GM20431 (cell line): ENCODE measurements at regions not wholly inside any gene's neighbourhood (a gene's known extent, or its start where the extent isn't known, plus 50 kb on each side); places are given as distances from the start of the nearest gene placed in this dataset.
"Not testable (repeated sequence)": the region's sequence is repeated elsewhere in the genome, so short reads cannot be mapped to it uniquely, and the experiment has no call there.

Experiments
- in situ Hi-C: fragments of 300-500 bp; cut with MseI, MboI; formaldehyde crosslinking; loops from one replicate; pipeline ENCODE4 v1.15.0; 2020; ENCODE audit warnings: low sequenced_read_pairs; ENCODE audit not compliant: unreplicated experiment

- in situ Hi-C loops: no loop called here
These were observed 313.3 kb upstream of the SFSWAP start for GRCh38 chr12:131397493-131398181.

- in situ Hi-C loops: no loop called here
These were observed 311.9 kb upstream of the SFSWAP start for GRCh38 chr12:131399000-131399399.

GRCh38 chr12:131400668-131401294 lies 310.1 kb upstream of the SFSWAP start:
- in situ Hi-C loops: not testable (repeated sequence)

- in situ Hi-C loops: not testable (repeated sequence)
These were observed 308.8 kb upstream of the SFSWAP start for GRCh38 chr12:131401907-131402633.

GRCh38 chr12:131402781-131403396 lies 308.0 kb upstream of the SFSWAP start:
- in situ Hi-C loops: no loop called here

GRCh38 chr12:131403676-131404075 lies 307.2 kb upstream of the SFSWAP start:
- in situ Hi-C loops: no loop called here

GRCh38 chr12:131404705-131405104 lies 306.2 kb upstream of the SFSWAP start:
- in situ Hi-C loops: no loop called here

GRCh38 chr12:131407221-131408035 lies 303.5 kb upstream of the SFSWAP start:
- in situ Hi-C loops: no loop called here

GRCh38 chr12:131408036-131408365 lies 302.9 kb upstream of the SFSWAP start:
- in situ Hi-C loops: no loop called here

- in situ Hi-C loops: no loop called here
These were observed 302.4 kb upstream of the SFSWAP start for GRCh38 chr12:131408484-131408883.

GRCh38 chr12:131409211-131409610 lies 301.7 kb upstream of the SFSWAP start:
- in situ Hi-C loops: no loop called here

GRCh38 chr12:131411827-131412226 lies 299.1 kb upstream of the SFSWAP start:
- in situ Hi-C loops: not testable (repeated sequence)

- in situ Hi-C loops: no loop called here
These were observed 297.9 kb upstream of the SFSWAP start for GRCh38 chr12:131413006-131413405.

GRCh38 chr12:131413471-131413870 lies 297.4 kb upstream of the SFSWAP start:
- in situ Hi-C loops: no loop called here

- in situ Hi-C loops: not testable (repeated sequence)
These were observed 296.6 kb upstream of the SFSWAP start for GRCh38 chr12:131414155-131414922.

- in situ Hi-C loops: no loop called here
These were observed 295.1 kb upstream of the SFSWAP start for GRCh38 chr12:131415781-131416180.

- in situ Hi-C loops: no loop called here
These were observed 292.8 kb upstream of the SFSWAP start for GRCh38 chr12:131418121-131418520.

GRCh38 chr12:131418884-131419283 lies 292.0 kb upstream of the SFSWAP start:
- in situ Hi-C loops: no loop called here

- in situ Hi-C loops: no loop called here
These were observed 289.9 kb upstream of the SFSWAP start for GRCh38 chr12:131420867-131421447.
